Stomach (tissue), 4 donors: ENCODE measurements at regions not wholly inside any gene's neighbourhood (a gene's known extent, or its start where the extent isn't known, plus 50 kb on each side); places are given as distances from the start of the nearest gene placed in this dataset.

Experiments used
- CTCF ChIP-seq, 7 experiments: fragments of 450-650 bp in 4 of 7; fragments of 200-600 bp in 3 of 7; sonication (generic) in 3 of 7; IDR thresholded peaks; one replicate each; pipeline ENCODE4 v1.5.1; 2016 to 2019; ENCODE audit warnings: antibody characterized with exemption in 7 of 7, control low read depth in 2 of 7, mild to moderate bottlenecking in 1 of 7
- EP300 ChIP-seq: sonication (generic); formaldehyde crosslinking; IDR thresholded peaks from one replicate; pipeline ENCODE4 v1.6.1; 2017; ENCODE audit warnings: antibody characterized with exemption
- POLR2A ChIP-seq, 4 donors: fragments of 450-650 bp; IDR thresholded peaks; one replicate each; pipeline ENCODE4 v1.6.1; 2016; ENCODE audit warnings: antibody characterized with exemption in 4 of 4, control low read depth in 2 of 4, mild to moderate bottlenecking in 1 of 4, moderate library complexity in 1 of 4
- POLR2AphosphoS5 ChIP-seq, 3 donors: sonication (generic); formaldehyde crosslinking; IDR thresholded peaks; one replicate each; pipeline ENCODE4 v1.6.1; 2016; ENCODE audit warnings: antibody characterized with exemption in 3 of 3

GRCh38 chr9:105070176-105070575, 142.2 kb upstream of the ABCA1 start:
- no peak for TF ChIP-seq CTCF (IDR thresholded peaks at IDR 0.05)
- TF ChIP-seq POLR2AphosphoS5 (IDR thresholded peaks at IDR 0.05) = no peak
- no peak for TF ChIP-seq POLR2A (IDR thresholded peaks at IDR 0.05)
- TF ChIP-seq EP300 = no peak
